WERI-Rb-1 (cell line): ENCODE measurements at regions not wholly inside any gene's neighbourhood (a gene's known extent, or its start where the extent isn't known, plus 50 kb on each side); places are given as distances from the start of the nearest gene placed in this dataset.

Experiments used
- DNase-seq: peaks from one replicate; pipeline ENCODE4 v3.0.0-alpha.2; 2020
- H3K27ac ChIP-seq: fragments of 250-450 bp; sonication (Bioruptor Pico); 2 replicates; pipeline ENCODE4 v1.5.1; 2020; ENCODE audit warnings: mild to moderate bottlenecking, moderate library complexity
- H3K27me3 ChIP-seq: fragments of 250-450 bp; sonication (Bioruptor Pico); 2 replicates; pipeline ENCODE4 v1.5.1; 2021; ENCODE audit warnings: mild to moderate bottlenecking, low read depth, moderate library complexity; ENCODE audit not compliant: insufficient read depth, severe bottlenecking
- H3K36me3 ChIP-seq: fragments of 250-450 bp; sonication (Bioruptor Pico); 2 replicates; pipeline ENCODE4 v1.5.1; 2020; ENCODE audit warnings: mild to moderate bottlenecking, moderate library complexity
- H3K4me3 ChIP-seq: 2 replicates; pipeline ENCODE4 v1.5.1; 2011; ENCODE audit warnings: low read depth, mild to moderate bottlenecking, control low read depth, low read length
- H3K9me3 ChIP-seq: fragments of 250-450 bp; sonication (Bioruptor Pico); 2 replicates; pipeline ENCODE4 v1.5.1; 2021; ENCODE audit warnings: mild to moderate bottlenecking, moderate library complexity; ENCODE audit not compliant: severe bottlenecking
- TF ChIP-seq, protein P1 (sequence below): IDR thresholded peaks from 2 replicates; pipeline ENCODE4 v1.5.1; 2011; ENCODE audit warnings: low read depth, mild to moderate bottlenecking, control low read depth, inconsistent platforms, low read length

DNA sequence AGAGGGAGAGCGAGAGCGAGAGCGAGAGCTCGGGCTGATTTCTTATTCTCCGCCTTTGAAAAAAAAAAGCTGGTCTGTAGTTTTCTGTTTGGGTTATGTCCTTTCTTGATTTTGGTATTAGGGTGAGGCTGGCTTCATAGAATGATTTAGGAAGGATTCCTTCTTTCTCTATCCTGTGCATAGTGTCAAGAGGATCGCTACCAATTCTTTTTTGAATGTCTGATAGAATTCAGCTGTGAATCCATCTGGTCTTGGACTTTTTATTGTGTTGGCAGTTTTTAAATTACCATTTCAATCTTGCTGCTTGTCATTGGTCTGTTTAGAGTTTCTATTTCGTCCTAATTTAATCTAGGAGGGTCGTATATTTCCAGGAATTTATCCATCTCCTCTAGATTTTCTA is 1414.6 kb upstream of the MIR17HG start:
- Histone ChIP-seq H3K9me3 (no peaks in the 10 kb centered on the region), H3K4me3 (no peak overlapping the region)

DNA sequence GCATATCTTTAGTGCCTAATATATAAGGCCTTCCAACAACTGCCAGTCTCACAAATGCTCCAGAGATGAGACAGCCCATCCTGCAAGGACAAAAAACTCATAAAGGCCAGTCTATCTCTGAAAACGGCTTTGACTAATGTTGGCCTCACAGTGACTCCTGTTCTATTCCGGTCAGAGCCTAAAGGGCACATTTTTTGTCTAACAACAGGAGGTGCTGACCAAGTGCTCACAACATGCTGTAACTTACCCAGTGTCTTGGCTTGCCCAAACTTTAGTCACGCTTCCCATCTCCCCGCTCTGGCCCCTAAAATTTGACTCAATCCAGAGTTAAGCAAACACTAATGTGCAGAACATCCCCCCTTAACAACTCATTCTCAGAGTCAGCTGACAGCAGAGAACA is 1411.2 kb upstream of the MIR17HG start:
- Histone ChIP-seq H3K36me3 (no peaks in the 10 kb centered on the region), H3K4me3 (no peak overlapping the region), H3K27me3 (no peaks in the 10 kb centered on the region), H3K27ac (no peak overlapping the region), H3K9me3 (no peaks in the 10 kb centered on the region)
- no peak for DNase-seq
- TF ChIP-seq, protein P1, sequence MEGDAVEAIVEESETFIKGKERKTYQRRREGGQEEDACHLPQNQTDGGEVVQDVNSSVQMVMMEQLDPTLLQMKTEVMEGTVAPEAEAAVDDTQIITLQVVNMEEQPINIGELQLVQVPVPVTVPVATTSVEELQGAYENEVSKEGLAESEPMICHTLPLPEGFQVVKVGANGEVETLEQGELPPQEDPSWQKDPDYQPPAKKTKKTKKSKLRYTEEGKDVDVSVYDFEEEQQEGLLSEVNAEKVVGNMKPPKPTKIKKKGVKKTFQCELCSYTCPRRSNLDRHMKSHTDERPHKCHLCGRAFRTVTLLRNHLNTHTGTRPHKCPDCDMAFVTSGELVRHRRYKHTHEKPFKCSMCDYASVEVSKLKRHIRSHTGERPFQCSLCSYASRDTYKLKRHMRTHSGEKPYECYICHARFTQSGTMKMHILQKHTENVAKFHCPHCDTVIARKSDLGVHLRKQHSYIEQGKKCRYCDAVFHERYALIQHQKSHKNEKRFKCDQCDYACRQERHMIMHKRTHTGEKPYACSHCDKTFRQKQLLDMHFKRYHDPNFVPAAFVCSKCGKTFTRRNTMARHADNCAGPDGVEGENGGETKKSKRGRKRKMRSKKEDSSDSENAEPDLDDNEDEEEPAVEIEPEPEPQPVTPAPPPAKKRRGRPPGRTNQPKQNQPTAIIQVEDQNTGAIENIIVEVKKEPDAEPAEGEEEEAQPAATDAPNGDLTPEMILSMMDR = no peak

More for the DNA sequence above, 1414.6 kb upstream of the MIR17HG start:
- H3K27ac ChIP-seq = no peak overlapping the region
- TF ChIP-seq, protein P1 = no peak
- no peaks in the 10 kb centered on the region for H3K36me3 ChIP-seq
- H3K27me3 ChIP-seq = no peaks in the 10 kb centered on the region
- no peak for DNase-seq

DNA sequence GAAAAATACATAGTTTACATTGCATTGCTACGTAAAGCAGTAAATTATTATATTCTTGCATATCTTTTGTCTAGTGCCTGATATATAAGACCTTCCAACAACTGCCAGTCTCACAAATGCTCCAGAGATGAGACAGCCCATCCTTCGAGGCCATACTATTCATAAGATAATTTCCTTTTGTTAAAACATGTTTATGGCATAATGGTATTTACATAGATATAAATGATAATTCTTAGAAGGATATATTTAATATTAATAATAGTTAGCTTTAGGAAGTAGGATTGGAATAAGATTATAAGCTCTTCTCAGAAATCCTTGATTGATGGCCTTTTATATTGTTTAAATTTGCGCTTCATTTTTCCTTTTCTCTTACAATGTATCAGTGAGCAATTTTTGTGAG is 1410.1 kb upstream of the MIR17HG start:
- Histone ChIP-seq H3K4me3 (no peak overlapping the region), H3K27me3 (no peaks in the 10 kb centered on the region), H3K27ac (no peak overlapping the region), H3K9me3 (no peaks in the 10 kb centered on the region), H3K36me3 (no peaks in the 10 kb centered on the region)
- TF ChIP-seq, protein P1 = no peak
- DNase-seq = no peak

DNA sequence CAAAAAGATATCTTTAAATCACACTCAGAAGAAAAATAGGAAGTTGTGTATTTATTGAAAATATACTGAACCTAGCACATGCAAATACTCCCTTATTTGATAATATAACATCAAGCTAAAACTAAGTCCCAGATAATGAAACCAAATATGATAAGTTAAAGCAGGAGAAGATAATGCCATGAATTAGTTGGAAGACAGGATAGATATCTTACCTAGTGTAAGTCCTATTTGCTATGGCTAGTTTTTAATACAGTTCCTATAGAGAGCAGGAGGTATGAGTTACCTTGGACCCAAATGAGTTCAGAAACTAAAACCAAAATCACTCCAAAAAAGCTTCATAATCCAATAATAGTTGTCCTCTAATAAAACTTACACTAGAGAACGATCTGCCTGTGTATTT is 1407.1 kb upstream of the MIR17HG start:
- no peaks in the 10 kb centered on the region for H3K36me3 ChIP-seq
- no peaks in the 10 kb centered on the region for H3K27me3 ChIP-seq
- TF ChIP-seq, protein P1 = no peak
- no peak for DNase-seq
- H3K9me3 ChIP-seq = no peaks in the 10 kb centered on the region
- no peak overlapping the region for H3K4me3 ChIP-seq
- no peak overlapping the region for H3K27ac ChIP-seq

DNA sequence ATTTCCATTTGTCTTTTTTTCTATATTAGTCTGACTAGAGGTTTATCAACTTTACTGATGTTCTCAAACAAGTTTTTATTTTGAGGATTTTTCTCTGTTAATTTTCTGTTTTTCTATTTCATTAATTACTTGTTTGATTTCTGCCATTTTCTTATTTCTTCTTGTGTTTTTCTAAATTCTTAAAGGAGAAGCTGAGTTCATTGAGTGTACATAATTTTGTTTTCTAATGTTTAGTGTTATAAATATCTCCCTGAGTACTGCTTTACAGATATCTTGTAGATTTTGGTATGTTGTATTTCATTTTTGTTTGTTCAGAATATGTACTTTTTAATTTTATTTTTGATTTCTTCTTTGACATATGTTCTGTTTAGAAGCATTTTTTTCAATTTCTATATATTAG is 1404.3 kb upstream of the MIR17HG start:
- H3K9me3 ChIP-seq = no peaks in the 10 kb centered on the region
- H3K36me3 ChIP-seq = no peaks in the 10 kb centered on the region
- no peaks in the 10 kb centered on the region for H3K27me3 ChIP-seq
- TF ChIP-seq, protein P1 = no peak
- DNase-seq = no peak
- no peak overlapping the region for H3K4me3 ChIP-seq
- no peak overlapping the region for H3K27ac ChIP-seq

DNA sequence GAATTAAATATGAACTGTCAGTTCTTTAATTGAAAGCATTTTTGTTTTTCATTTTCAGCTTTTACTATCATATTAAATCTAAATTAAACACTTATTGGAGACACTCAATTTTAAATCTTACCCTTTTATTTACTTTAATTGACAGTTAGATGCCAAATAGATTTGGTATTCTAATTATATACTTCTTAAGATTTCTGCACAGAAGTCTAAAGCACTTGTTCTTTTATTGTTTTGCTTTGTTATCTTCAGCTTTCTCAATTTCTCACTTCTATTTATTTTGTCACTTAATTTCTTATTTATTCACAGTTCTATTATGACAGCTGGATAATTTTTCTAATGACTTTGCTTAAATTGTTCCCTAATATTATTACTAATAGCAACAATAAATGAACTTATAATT is 1397.3 kb upstream of the MIR17HG start:
- no peaks in the 10 kb centered on the region for H3K36me3 ChIP-seq
- no peak overlapping the region for H3K27ac ChIP-seq
- TF ChIP-seq, protein P1 = no peak
- no peak overlapping the region for H3K4me3 ChIP-seq
- H3K9me3 ChIP-seq = no peaks in the 10 kb centered on the region
- no peaks in the 10 kb centered on the region for H3K27me3 ChIP-seq
- DNase-seq = no peak
